Caco-2 (cell line): ENCODE measurements at regions not wholly inside any gene's neighbourhood (a gene's known extent, or its start where the extent isn't known, plus 50 kb on each side); places are given as distances from the start of the nearest gene placed in this dataset.

Experiments
- BruUV-seq: library from RNA; stranded (reverse); fragments of 400-500 nt; replicated peaks from 2 replicates; lab custom pipeline; 2021; lab: Mats Ljungman, UMichigan
- CTCF ChIA-PET: fragments of 300-600 bp; sonication (Branson Sonifier 250); formaldehyde crosslinking; loops from one replicate; lab custom pipeline; 2022; ENCODE audit warnings: antibody characterized with exemption; lab: Charles Lee
- POLR2A ChIA-PET: fragments of 300-600 bp; sonication (Branson Sonifier 250); formaldehyde crosslinking; loops from one replicate; lab custom pipeline; 2022; ENCODE audit warnings: antibody characterized with exemption; lab: Charles Lee
- DNase-seq, 2 experiments: peaks; one replicate each; pipeline versions ENCODE4 v3.0.0 to v3.0.0-alpha.2; 2020 to 2022
- H3K27me3 ChIP-seq: replicated peaks from 2 replicates; pipeline ENCODE4 v1.6.0; 2011; ENCODE audit warnings: low read length; ENCODE audit not compliant: control insufficient read depth, insufficient read depth
- H3K36me3 ChIP-seq: 2 replicates; pipeline ENCODE4 v1.5.1; 2011; ENCODE audit warnings: low read length; ENCODE audit not compliant: control insufficient read depth, insufficient read depth
- H3K4me1 ChIP-seq: fragments of 250-450 bp; sonication (Bioruptor Pico); 2 replicates; pipeline ENCODE4 v1.5.1; 2020; ENCODE audit warnings: mild to moderate bottlenecking
- H3K4me3 ChIP-seq: 2 replicates; pipeline ENCODE4 v1.5.1; 2011; ENCODE audit warnings: low read depth, mild to moderate bottlenecking, control low read depth, low read length
- H3K9me3 ChIP-seq: fragments of 250-450 bp; sonication (Bioruptor Pico); 2 replicates; pipeline ENCODE4 v1.5.1; 2020; ENCODE audit warnings: mild to moderate bottlenecking, moderate library complexity
- H3K27ac Mint-ChIP-seq: one replicate; pipeline ENCODE4 v1.8.0; 2022; ENCODE audit warnings: mixed read lengths; ENCODE audit not compliant: unreplicated experiment
- H3K27me3 Mint-ChIP-seq: one replicate; pipeline ENCODE4 v1.8.0; 2022; ENCODE audit warnings: mixed read lengths; ENCODE audit not compliant: insufficient read depth, unreplicated experiment
- H3K36me3 Mint-ChIP-seq: one replicate; pipeline ENCODE4 v1.8.0; 2022; ENCODE audit warnings: mild to moderate bottlenecking, mixed read lengths; ENCODE audit not compliant: insufficient read depth, unreplicated experiment
- H3K4me1 Mint-ChIP-seq: one replicate; pipeline ENCODE4 v1.8.0; 2022; ENCODE audit warnings: low read depth, mixed read lengths; ENCODE audit not compliant: unreplicated experiment
- H3K4me3 Mint-ChIP-seq: one replicate; pipeline ENCODE4 v1.8.0; 2022; ENCODE audit warnings: mild to moderate bottlenecking, moderate library complexity, mixed read lengths; ENCODE audit not compliant: unreplicated experiment
- H3K9me3 Mint-ChIP-seq: one replicate; pipeline ENCODE4 v1.8.0; 2022; ENCODE audit warnings: mixed read lengths; ENCODE audit not compliant: unreplicated experiment
- CTCF ChIP-seq, 2 experiments: fragments of 200-600 bp in 1 of 2; IDR thresholded peaks; 1 replicate in 1 of 2; 2 replicates in 1 of 2; pipeline versions ENCODE4 v1.5.1 to v1.8.0; 2011 to 2022; ENCODE audit warnings: antibody characterized with exemption in 1 of 2, control low read depth in 1 of 2, inconsistent platforms in 1 of 2, low read depth in 1 of 2, low read length in 1 of 2, mild to moderate bottlenecking in 1 of 2, moderate library complexity in 1 of 2; ENCODE audit not compliant: insufficient read depth in 1 of 2, severe bottlenecking in 1 of 2, unreplicated experiment in 1 of 2
- intact Hi-C: fragments of 100-400 bp; cut with micrococcal nuclease; formaldehyde crosslinking; loops from one replicate; pipeline ENCODE4 v1.10.0; 2022; ENCODE audit not compliant: unreplicated experiment

GRCh38 chr12:67002720-67003119 is 266.4 kb upstream of the CAND1 start:
- no peaks in the 10 kb centered on the region for H3K36me3 ChIP-seq
- Mint-ChIP-seq H3K4me1 (no peaks in the 10 kb centered on the region), H3K36me3 (no peaks in the 10 kb centered on the region), H3K4me3 (no peak overlapping the region), H3K27ac (no peak overlapping the region), H3K27me3 (peaks cover 26% of the 10 kb centered on the region), H3K9me3 (no peaks in the 10 kb centered on the region)
- CTCF ChIA-PET: no interaction called here
- POLR2A ChIA-PET: no interaction called here
- intact Hi-C loops: no loop called here
- H3K4me3 ChIP-seq: no peak overlapping the region
- TF ChIP-seq CTCF (IDR thresholded peaks at IDR 0.05; ENCODE audit: insufficient read depth in 1 of 2, low read depth in 1 of 2, low read length in 1 of 2, severe bottlenecking in 1 of 2, unreplicated experiment in 1 of 2): no peak
- no peaks in the 10 kb centered on the region for H3K4me1 ChIP-seq
- H3K27me3 ChIP-seq: no peaks in the 10 kb centered on the region
- no TSS peak for BruUV-seq
- DNase-seq: no peak
- H3K9me3 ChIP-seq: no peaks in the 10 kb centered on the region

- Mint-ChIP-seq H3K4me3 (no peak overlapping the region), H3K27ac (no peak overlapping the region), H3K9me3 (no peaks in the 10 kb centered on the region), H3K27me3 (peaks cover 17% of the 10 kb centered on the region), H3K4me1 (no peaks in the 10 kb centered on the region), H3K36me3 (no peaks in the 10 kb centered on the region)
- no peaks in the 10 kb centered on the region for H3K4me1 ChIP-seq
- no peaks in the 10 kb centered on the region for H3K9me3 ChIP-seq
- H3K27me3 ChIP-seq: no peaks in the 10 kb centered on the region
- no peak for DNase-seq
- BruUV-seq: no TSS peak
- CTCF ChIA-PET: no interaction called here
- H3K36me3 ChIP-seq: no peaks in the 10 kb centered on the region
- H3K4me3 ChIP-seq: no peak overlapping the region
- POLR2A ChIA-PET: no interaction called here
- TF ChIP-seq CTCF (IDR thresholded peaks at IDR 0.05; ENCODE audit: insufficient read depth in 1 of 2, low read depth in 1 of 2, low read length in 1 of 2, severe bottlenecking in 1 of 2, unreplicated experiment in 1 of 2): no peak
- intact Hi-C loops: no loop called here
Observed at GRCh38 chr12:67006610-67007009, 262.5 kb upstream of the CAND1 start.

- H3K4me1 ChIP-seq: no peaks in the 10 kb centered on the region
- H3K27me3 ChIP-seq: no peaks in the 10 kb centered on the region
- TF ChIP-seq CTCF (IDR thresholded peaks at IDR 0.05; ENCODE audit: insufficient read depth in 1 of 2, low read depth in 1 of 2, low read length in 1 of 2, severe bottlenecking in 1 of 2, unreplicated experiment in 1 of 2): no peak
- no TSS peak for BruUV-seq
- Mint-ChIP-seq H3K27me3 (peaks cover 8% of the 10 kb centered on the region), H3K9me3 (no peaks in the 10 kb centered on the region), H3K4me3 (no peak overlapping the region), H3K4me1 (no peaks in the 10 kb centered on the region), H3K36me3 (no peaks in the 10 kb centered on the region), H3K27ac (no peak overlapping the region)
- no peaks in the 10 kb centered on the region for H3K36me3 ChIP-seq
- intact Hi-C loops: no loop called here
- CTCF ChIA-PET: no interaction called here
- no peaks in the 10 kb centered on the region for H3K9me3 ChIP-seq
- DNase-seq: no peak
- no peak overlapping the region for H3K4me3 ChIP-seq
- POLR2A ChIA-PET: no interaction called here
Observed at GRCh38 chr12:67014642-67015041, 254.5 kb upstream of the CAND1 start.
